ENCODE measurements at regions not wholly inside any gene's neighbourhood (a gene's known extent, or its start where the extent isn't known, plus 50 kb on each side); places are given as distances from the start of the nearest gene placed in this dataset.

GRCh38 chr9:29802454-29802853 lies 2229.2 kb upstream of the C9orf72 start:
- no peak for TF ChIP-seq CTCF (IDR thresholded peaks at IDR 0.05; ENCODE audit: low read depth, low read length, poor library complexity, severe bottlenecking)
- TF ChIP-seq EZH2phosphoT487 (IDR thresholded peaks at IDR 0.05; ENCODE audit: borderline replicate concordance, low read length): no peak

All from DOHH2 (cell line).